ENCODE measurements at regions not wholly inside any gene's neighbourhood (a gene's known extent, or its start where the extent isn't known, plus 50 kb on each side); places are given as distances from the start of the nearest gene placed in this dataset.
"Not testable (repeated sequence)": the region's sequence is repeated elsewhere in the genome, so short reads cannot be mapped to it uniquely, and the experiment has no call there.

DNA sequence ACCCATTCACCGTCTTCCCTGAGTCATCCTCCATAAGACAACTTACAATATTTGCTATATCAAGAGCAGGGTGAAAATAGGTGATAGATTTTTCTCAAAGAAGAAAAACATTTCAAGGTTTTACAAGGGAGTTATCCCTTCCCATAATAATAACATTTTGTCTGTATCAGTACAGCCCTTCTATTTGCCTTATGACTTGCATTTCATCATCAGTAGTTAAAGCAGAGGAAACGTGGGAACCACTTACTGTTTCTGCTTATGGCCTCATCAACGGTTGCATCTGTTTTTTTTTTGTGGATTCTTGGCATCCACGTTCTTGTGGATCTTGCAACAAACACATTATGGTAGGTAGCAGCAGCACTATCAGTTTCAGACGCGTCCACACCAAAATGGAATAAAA is 678.4 kb upstream of the DEFB115 start:
- TF ChIP-seq CTCF, POLR2A (IDR thresholded peaks at IDR 0.05): not testable (repeated sequence)

All from adrenal gland (tissue), 5 donors.